GM12865 (cell line): ENCODE measurements at regions not wholly inside any gene's neighbourhood (a gene's known extent, or its start where the extent isn't known, plus 50 kb on each side); places are given as distances from the start of the nearest gene placed in this dataset.
"Not testable (repeated sequence)": the region's sequence is repeated elsewhere in the genome, so short reads cannot be mapped to it uniquely, and the experiment has no call there.

Source experiments
- DNase-seq: peaks from one replicate; pipeline ENCODE4 v3.0.0; 2010; ENCODE audit warnings: low read depth
- H3K4me3 ChIP-seq: 2 replicates; pipeline ENCODE4 v1.5.1; 2011; ENCODE audit warnings: mild to moderate bottlenecking, low read depth, low read length, control low read depth
- TF ChIP-seq, protein P1 (sequence below): IDR thresholded peaks from 2 replicates; pipeline ENCODE4 v1.5.1; 2011; ENCODE audit warnings: low read length, control low read depth, low read depth, inconsistent platforms; ENCODE audit not compliant: insufficient read depth; ENCODE audit errors: missing control alignments

DNA sequence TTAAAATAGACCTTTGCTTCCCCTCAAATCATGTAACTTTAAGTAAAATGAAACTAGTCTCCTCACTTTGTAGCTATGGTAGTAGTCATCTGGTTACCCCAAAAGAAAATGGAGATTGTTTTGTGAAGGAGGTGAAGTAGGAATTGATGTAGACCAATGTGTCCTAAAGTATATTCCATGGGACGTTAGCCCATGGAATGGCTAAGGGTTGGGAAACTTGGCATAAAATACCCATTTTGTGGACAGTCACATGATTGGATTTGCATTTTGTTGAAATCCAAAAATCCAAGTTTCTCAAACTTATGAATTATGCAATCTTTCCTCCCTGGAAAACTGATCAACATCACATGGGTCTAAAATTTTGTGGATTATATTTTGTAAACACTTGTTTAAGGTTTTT lies 290.6 kb downstream of the OSTF1 start:
- H3K4me3 ChIP-seq, result no peak overlapping the region
- no peak for DNase-seq
- TF ChIP-seq, protein P1, sequence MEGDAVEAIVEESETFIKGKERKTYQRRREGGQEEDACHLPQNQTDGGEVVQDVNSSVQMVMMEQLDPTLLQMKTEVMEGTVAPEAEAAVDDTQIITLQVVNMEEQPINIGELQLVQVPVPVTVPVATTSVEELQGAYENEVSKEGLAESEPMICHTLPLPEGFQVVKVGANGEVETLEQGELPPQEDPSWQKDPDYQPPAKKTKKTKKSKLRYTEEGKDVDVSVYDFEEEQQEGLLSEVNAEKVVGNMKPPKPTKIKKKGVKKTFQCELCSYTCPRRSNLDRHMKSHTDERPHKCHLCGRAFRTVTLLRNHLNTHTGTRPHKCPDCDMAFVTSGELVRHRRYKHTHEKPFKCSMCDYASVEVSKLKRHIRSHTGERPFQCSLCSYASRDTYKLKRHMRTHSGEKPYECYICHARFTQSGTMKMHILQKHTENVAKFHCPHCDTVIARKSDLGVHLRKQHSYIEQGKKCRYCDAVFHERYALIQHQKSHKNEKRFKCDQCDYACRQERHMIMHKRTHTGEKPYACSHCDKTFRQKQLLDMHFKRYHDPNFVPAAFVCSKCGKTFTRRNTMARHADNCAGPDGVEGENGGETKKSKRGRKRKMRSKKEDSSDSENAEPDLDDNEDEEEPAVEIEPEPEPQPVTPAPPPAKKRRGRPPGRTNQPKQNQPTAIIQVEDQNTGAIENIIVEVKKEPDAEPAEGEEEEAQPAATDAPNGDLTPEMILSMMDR, result no peak

DNA sequence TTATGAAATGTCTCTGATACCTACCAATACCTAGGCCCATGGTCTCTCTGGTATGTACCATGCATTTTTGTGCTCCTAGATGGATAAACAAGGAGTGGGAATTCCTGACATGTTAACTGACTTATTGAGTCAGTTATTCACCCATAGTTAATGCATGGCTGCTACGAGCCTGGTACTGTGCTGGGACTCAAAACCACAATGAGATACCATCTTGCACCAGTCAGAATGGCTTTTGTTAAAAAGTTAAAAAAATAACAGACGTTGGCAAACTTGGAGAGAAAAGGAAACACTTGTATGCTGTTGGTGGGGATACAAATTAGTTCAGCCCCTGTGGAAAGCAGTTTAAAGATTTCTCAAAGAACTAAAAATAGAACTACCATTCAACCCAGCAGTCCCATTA lies 293.8 kb downstream of the OSTF1 start:
- H3K4me3 ChIP-seq, result no peak overlapping the region
- TF ChIP-seq, protein P1, result no peak
- DNase-seq, result no peak

DNA sequence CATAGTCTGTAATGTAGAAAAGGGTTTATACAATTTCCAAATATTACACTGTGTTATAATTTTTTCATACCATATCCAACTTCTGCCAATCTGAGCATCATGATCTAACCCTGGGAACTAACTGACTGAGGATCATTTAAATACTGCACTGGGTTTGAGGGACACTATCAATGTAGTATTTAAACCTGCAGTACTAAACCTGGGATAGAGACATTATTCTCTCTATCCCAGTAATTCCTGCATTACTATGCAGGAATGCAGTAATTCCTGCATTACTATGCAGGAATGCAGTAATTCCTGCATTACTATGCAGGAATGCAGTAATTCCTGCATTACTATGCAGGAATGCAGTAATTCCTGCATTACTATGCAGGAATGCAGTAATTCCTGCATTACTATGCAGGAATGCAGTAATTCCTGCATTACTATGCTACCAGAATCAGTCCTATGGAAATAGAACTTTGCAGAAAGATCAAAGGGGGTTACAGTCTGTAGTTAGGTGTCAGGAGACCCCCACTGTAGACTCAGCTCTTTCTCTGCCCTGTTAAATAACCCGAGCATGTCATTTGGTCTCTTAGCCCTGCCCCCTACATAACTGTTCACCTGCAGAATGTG lies 295.2 kb downstream of the OSTF1 start:
- not testable (repeated sequence) for H3K4me3 ChIP-seq, DNase-seq

DNA sequence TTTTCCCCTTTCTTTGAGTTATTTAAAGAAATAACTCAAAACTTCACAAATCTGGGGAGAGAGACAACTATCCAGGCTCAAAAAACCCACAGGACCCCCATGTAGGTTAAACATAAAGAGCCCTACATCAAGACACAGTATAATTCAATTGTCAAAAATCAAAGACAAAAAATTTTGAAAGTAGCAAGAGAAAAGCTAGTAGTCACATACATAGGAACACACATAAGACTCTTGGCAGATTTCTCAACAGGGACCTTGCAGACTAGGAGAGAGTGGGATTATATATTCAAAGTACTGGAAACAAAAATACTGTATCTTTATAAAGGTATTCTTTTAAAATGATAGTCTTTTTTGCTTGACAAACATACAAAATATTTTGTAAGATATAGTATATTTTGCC lies 296.9 kb downstream of the OSTF1 start:
- no peak for DNase-seq
- TF ChIP-seq, protein P1, result no peak
- H3K4me3 ChIP-seq, result no peak overlapping the region

DNA sequence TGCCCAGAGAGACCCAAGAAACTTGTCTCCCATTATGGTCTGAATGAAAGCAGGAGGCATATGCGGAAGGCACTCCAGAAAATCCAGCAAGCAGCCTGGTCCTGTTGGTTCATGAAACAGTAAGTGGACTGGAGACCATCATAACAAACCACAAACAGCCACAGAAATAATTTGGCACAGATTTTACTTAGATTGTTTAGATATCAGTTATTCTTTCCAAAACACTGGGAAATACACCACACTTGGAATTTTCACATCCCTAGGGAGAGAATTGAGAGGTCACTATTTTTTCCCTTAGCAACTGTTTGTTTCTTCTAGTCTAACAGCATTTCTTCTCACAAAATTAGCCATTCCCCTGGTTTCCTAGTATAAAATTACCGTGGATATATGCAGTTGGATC lies 300.8 kb downstream of the OSTF1 start:
- no peak for DNase-seq
- TF ChIP-seq, protein P1, result no peak
- H3K4me3 ChIP-seq, result no peak overlapping the region

DNA sequence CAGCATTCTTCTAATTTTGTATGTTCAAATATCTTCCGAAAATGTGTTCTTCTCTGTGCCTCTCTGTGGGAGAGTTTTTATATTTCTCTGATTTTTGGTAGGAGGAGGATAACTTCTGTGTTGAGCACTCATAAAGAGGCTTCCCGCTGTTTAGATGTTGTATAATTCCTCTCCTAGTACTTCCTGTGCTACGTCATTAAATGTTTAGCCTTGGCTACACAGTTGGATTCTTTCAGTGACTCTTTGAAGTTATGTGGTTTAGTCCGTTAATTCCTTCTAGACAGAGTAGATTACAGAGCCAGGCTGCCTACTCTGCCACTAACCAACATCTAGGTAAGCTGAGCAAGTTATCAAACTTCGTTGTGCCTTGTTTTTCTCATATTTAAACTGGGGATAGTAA lies 302.6 kb downstream of the OSTF1 start:
- DNase-seq, result no peak
- no peak overlapping the region for H3K4me3 ChIP-seq
- TF ChIP-seq, protein P1, result no peak

DNA sequence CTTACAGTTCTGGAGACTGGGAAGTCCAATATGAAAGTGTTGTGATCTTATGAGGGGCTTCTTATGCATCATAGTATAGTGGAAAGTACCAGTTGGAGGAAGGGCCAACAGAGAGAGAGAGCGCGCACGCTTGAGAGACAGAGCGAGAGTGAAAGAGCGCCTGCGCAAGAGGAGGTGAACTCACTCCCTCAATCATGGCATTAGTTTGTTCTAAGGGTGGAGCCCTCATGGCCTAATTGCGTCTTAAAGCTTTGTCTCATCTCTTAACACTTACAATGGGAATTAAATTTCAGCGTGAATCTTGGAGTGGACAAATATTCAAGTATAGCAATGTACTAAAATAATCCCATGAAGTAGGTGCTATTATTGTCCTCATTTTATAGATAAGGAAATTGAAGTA lies 303.2 kb downstream of the OSTF1 start:
- no peak for DNase-seq
- TF ChIP-seq, protein P1, result no peak

DNA sequence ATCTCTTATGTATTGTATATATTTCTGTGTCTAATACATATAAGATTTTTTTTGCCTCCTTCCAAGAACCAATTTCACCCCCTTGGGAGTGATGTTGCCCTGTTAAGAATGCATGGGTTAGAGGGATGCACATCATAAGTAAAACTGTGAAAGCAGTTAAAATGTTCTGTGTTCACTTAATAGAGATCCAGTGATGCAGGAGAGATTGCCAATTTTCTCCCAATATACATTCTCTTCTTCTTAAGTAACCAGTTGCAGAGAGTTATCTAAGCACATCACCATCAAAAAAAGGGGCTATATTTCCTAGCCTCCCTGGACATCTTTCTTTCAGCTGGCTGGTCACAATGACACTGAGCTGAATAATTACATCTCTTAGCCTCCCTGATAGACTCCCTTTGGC lies 307.0 kb downstream of the OSTF1 start:
- no peak overlapping the region for H3K4me3 ChIP-seq
- TF ChIP-seq, protein P1, result no peak
- DNase-seq, result no peak

More for the DNA sequence above, 303.2 kb downstream of the OSTF1 start:
- H3K4me3 ChIP-seq, result no peak overlapping the region
